ENCODE measurements at regions not wholly inside any gene's neighbourhood (a gene's known extent, or its start where the extent isn't known, plus 50 kb on each side); places are given as distances from the start of the nearest gene placed in this dataset.
A peak's percentile ranks its signal among the peaks of the same experiment; 100 is the strongest.

- TF ChIP-seq, protein P1, sequence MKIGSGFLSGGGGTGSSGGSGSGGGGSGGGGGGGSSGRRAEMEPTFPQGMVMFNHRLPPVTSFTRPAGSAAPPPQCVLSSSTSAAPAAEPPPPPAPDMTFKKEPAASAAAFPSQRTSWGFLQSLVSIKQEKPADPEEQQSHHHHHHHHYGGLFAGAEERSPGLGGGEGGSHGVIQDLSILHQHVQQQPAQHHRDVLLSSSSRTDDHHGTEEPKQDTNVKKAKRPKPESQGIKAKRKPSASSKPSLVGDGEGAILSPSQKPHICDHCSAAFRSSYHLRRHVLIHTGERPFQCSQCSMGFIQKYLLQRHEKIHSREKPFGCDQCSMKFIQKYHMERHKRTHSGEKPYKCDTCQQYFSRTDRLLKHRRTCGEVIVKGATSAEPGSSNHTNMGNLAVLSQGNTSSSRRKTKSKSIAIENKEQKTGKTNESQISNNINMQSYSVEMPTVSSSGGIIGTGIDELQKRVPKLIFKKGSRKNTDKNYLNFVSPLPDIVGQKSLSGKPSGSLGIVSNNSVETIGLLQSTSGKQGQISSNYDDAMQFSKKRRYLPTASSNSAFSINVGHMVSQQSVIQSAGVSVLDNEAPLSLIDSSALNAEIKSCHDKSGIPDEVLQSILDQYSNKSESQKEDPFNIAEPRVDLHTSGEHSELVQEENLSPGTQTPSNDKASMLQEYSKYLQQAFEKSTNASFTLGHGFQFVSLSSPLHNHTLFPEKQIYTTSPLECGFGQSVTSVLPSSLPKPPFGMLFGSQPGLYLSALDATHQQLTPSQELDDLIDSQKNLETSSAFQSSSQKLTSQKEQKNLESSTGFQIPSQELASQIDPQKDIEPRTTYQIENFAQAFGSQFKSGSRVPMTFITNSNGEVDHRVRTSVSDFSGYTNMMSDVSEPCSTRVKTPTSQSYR (CRISPR knock-in tag; IDR thresholded peaks at IDR 0.05) = no peak
- no peak for TF ChIP-seq ELF4 (CRISPR knock-in tag; IDR thresholded peaks at IDR 0.05; ENCODE audit: low read depth)
- no peak for TF ChIP-seq RELA (CRISPR knock-in tag; IDR thresholded peaks at IDR 0.05; ENCODE audit: borderline replicate concordance)
- no peak for TF ChIP-seq KAT7 (CRISPR knock-in tag; IDR thresholded peaks at IDR 0.05; ENCODE audit: borderline replicate concordance)
- TF ChIP-seq, protein P2, sequence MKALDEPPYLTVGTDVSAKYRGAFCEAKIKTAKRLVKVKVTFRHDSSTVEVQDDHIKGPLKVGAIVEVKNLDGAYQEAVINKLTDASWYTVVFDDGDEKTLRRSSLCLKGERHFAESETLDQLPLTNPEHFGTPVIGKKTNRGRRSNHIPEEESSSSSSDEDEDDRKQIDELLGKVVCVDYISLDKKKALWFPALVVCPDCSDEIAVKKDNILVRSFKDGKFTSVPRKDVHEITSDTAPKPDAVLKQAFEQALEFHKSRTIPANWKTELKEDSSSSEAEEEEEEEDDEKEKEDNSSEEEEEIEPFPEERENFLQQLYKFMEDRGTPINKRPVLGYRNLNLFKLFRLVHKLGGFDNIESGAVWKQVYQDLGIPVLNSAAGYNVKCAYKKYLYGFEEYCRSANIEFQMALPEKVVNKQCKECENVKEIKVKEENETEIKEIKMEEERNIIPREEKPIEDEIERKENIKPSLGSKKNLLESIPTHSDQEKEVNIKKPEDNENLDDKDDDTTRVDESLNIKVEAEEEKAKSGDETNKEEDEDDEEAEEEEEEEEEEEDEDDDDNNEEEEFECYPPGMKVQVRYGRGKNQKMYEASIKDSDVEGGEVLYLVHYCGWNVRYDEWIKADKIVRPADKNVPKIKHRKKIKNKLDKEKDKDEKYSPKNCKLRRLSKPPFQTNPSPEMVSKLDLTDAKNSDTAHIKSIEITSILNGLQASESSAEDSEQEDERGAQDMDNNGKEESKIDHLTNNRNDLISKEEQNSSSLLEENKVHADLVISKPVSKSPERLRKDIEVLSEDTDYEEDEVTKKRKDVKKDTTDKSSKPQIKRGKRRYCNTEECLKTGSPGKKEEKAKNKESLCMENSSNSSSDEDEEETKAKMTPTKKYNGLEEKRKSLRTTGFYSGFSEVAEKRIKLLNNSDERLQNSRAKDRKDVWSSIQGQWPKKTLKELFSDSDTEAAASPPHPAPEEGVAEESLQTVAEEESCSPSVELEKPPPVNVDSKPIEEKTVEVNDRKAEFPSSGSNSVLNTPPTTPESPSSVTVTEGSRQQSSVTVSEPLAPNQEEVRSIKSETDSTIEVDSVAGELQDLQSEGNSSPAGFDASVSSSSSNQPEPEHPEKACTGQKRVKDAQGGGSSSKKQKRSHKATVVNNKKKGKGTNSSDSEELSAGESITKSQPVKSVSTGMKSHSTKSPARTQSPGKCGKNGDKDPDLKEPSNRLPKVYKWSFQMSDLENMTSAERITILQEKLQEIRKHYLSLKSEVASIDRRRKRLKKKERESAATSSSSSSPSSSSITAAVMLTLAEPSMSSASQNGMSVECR (CRISPR knock-in tag; IDR thresholded peaks at IDR 0.05; ENCODE audit: borderline replicate concordance) = no peak
- no peak for TF ChIP-seq EMX1 (CRISPR knock-in tag; IDR thresholded peaks at IDR 0.05)
- TF ChIP-seq SP1 (CRISPR knock-in tag; conservative IDR thresholded peaks at IDR 0.05) = no peak
- TF ChIP-seq IRF2 (CRISPR knock-in tag; IDR thresholded peaks at IDR 0.05; ENCODE audit: borderline replicate concordance, low read depth) = no peak
- TF ChIP-seq RORB (CRISPR knock-in tag; IDR thresholded peaks at IDR 0.05) = no peak
- TF ChIP-seq ZBTB21 (CRISPR knock-in tag; IDR thresholded peaks at IDR 0.05; ENCODE audit: borderline replicate concordance) = no peak
- TF ChIP-seq ATF6 (CRISPR knock-in tag; IDR thresholded peaks at IDR 0.05) = no peak
- TF ChIP-seq, protein P3, sequence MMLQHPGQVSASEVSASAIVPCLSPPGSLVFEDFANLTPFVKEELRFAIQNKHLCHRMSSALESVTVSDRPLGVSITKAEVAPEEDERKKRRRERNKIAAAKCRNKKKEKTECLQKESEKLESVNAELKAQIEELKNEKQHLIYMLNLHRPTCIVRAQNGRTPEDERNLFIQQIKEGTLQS (CRISPR knock-in tag; conservative IDR thresholded peaks at IDR 0.05) = no peak
- TF ChIP-seq NR2C2 (CRISPR knock-in tag; IDR thresholded peaks at IDR 0.05) = no peak
Measured at GRCh38 chr13:73401769-73402168, 343.0 kb downstream of the KLF5 start (continued).

- POLR2A ChIA-PET = no interaction called here
- Mint-ChIP-seq H3K9me3 (no peaks in the 10 kb centered on the region), H3K4me3 (no peak overlapping the region), H3K27me3 (ENCODE audit: low read depth) (no peaks in the 10 kb centered on the region), H3K4me1 (peaks cover 28% of the 10 kb centered on the region), H3K27ac (peak overlapping the region; percentile 0), H3K36me3 (no peaks in the 10 kb centered on the region)
- ATAC-seq = peak; percentile 55
- DNase-seq (ENCODE audit: low spot score) = no peak
- CTCF ChIA-PET = no interaction called here
- TF ChIP-seq PRRX2 (CRISPR knock-in tag; IDR thresholded peaks at IDR 0.05) = no peak
Measured at GRCh38 chr13:73399347-73400216, 340.8 kb downstream of the KLF5 start.

All from WTC11 (cell line).